ENCODE measurements at regions not wholly inside any gene's neighbourhood (a gene's known extent, or its start where the extent isn't known, plus 50 kb on each side); places are given as distances from the start of the nearest gene placed in this dataset.

GRCh38 chr4:37503261-37503660 is 182.9 kb downstream of the RELL1 start:
- TF ChIP-seq Cebpa-rat (IDR thresholded peaks at IDR 0.05): no peak
- Histone ChIP-seq H3K36me3 (no peaks in the 10 kb centered on the region), H3K27ac (no peak overlapping the region), H3K4me3 (no peak overlapping the region), H3K4me1 (no peaks in the 10 kb centered on the region), H3K9ac (no peak overlapping the region), H3K9me3 (replicated peaks in 1 of 11) (peaks cover 0 to 9% (median 0%) of the 10 kb centered on the region in 11 experiments; a peak in 1 of 22 replicates), H3K27me3 (no peaks in the 10 kb centered on the region), H4K20me1 (no peaks in the 10 kb centered on the region), H3K4me2 (no peak overlapping the region)

- peaks cover 0 to 9% (median 0%) of the 10 kb centered on the region in 11 experiments; a peak in 1 of 22 replicates for H3K9me3 ChIP-seq (replicated peaks in 1 of 11)
- H3K4me3 ChIP-seq: no peak overlapping the region
- no peaks in the 10 kb centered on the region for H3K27me3 ChIP-seq
- H3K9ac ChIP-seq: no peak overlapping the region
- H3K27ac ChIP-seq: no peak overlapping the region
- H4K20me1 ChIP-seq: no peaks in the 10 kb centered on the region
- no peaks in the 10 kb centered on the region for H3K4me1 ChIP-seq
- H3K4me2 ChIP-seq: no peak overlapping the region
- H3K36me3 ChIP-seq: no peaks in the 10 kb centered on the region
- no peak for TF ChIP-seq Cebpa-rat (IDR thresholded peaks at IDR 0.05)
Measured at GRCh38 chr4:37502070-37502469, 184.1 kb downstream of the RELL1 start.
